GM18951 (cell line): ENCODE measurements at regions not wholly inside any gene's neighbourhood (a gene's known extent, or its start where the extent isn't known, plus 50 kb on each side); places are given as distances from the start of the nearest gene placed in this dataset.
"Not testable (repeated sequence)": the region's sequence is repeated elsewhere in the genome, so short reads cannot be mapped to it uniquely, and the experiment has no call there.

Experiments
- POLR2A ChIP-seq: IDR thresholded peaks from 4 replicates; pipeline ENCODE4 v1.6.1; 2011; ENCODE audit warnings: mild to moderate bottlenecking; ENCODE audit not compliant: insufficient read length, insufficient read depth; ENCODE audit errors: extremely low read depth
- in situ Hi-C: fragments of 300-500 bp; cut with MboI; formaldehyde crosslinking; loops from one replicate; pipeline ENCODE4 v1.12.0; 2022; ENCODE audit warnings: low sequenced_read_pairs, mixed read lengths, inconsistent platforms; ENCODE audit not compliant: unreplicated experiment

DNA sequence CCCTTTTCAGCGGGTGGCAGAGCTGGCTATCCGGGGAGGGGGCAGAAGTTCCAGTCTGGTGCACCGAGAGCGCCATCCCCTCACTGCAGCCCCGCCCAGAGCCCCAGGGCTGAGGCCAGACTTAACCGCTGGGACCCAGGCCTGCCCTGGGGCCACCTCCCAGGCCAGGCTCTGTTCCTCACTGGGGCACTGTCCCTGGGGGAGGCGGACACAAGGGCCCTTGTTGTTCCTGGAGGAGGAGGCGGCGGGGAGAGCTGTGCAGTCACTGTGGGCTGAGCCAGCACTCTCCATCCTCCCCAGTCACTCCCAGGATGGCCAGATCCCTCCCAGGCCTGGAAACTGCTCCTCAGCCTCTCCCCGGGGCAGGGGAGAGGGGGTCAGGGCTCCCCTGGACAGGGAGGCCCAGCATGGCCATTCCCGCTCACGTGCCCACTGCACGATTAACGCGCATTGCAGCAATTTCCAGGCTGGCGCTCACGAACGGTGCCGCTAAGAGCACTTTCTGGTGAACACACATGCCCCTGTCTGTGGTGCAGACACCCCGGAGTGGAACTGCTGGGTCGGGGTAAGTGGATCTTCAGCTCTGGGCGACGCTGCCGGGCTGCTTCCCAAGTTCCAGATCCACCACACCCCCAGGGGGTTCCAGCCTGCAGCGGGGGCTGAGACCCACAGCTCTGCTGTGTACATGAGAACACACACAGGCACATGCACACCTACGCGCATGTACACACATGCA is 89.8 kb upstream of the SFSWAP start:
- in situ Hi-C loops = loop anchor here (5.0 kb wide), 1 partner anchor 279 kb away; no protein-coding TSS in a partner anchor

GRCh38 chr12:131621701-131622421 is 89.0 kb upstream of the SFSWAP start:
- no peak for TF ChIP-seq POLR2A
- in situ Hi-C loops = loop anchor here (5.0 kb wide), 1 partner anchor 280 kb away; no protein-coding TSS in a partner anchor

More for the DNA sequence above, 89.8 kb upstream of the SFSWAP start:
- no peak for TF ChIP-seq POLR2A

DNA sequence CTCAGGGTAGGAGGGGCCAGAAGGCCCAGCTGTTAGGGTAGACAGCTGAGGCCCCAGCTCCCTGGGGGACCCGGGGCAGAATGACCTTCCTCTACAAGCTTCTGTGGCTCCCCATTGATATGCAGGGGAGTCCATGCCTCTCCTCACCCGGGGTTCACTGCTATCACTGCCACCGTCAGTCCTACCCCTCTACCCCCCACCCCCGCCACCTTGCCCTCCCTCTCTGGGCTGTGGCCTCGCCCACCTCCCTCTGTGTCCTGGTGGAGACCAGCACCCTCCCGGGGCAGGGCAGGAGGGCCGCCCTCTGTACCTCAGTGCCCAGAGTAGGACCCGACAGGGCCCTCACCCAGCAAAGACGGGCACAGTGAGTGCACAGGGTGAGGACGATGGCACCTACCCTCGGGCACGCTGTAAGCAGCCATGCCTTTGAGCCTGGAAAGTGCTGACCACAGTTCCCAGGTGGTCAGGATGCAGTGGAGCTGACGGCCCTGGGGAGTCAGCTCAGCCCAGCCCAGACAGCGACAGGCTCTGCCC is 88.4 kb upstream of the SFSWAP start:
- in situ Hi-C loops = loop anchor here (5.0 kb wide), 1 partner anchor 280 kb away; no protein-coding TSS in a partner anchor
- TF ChIP-seq POLR2A = no peak

GRCh38 chr12:131623404-131624368 is 87.2 kb upstream of the SFSWAP start:
- in situ Hi-C loops = loop anchor here (5.0 kb wide), 1 partner anchor 281 kb away; no protein-coding TSS in a partner anchor

DNA sequence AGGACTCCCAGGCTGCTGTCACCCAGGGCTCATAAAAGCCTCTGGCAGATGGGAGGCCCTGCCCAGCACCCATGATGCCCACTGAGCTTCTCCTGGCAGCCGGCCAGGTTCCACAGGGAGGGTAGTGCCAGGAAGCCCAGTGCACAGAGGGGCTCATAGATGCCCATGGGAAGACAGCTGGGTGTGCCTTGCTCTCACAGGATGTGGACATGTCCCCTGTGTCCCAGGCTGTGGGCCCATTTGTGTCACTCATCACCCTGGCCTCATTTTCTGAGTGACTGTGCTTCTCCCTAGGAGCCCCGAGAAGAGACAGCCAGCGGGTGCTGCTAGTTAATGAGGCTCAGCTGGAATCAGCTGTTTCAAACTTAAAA is 86.5 kb upstream of the SFSWAP start:
- in situ Hi-C loops = loop anchor here (5.0 kb wide), 1 partner anchor 282 kb away; no protein-coding TSS in a partner anchor

DNA sequence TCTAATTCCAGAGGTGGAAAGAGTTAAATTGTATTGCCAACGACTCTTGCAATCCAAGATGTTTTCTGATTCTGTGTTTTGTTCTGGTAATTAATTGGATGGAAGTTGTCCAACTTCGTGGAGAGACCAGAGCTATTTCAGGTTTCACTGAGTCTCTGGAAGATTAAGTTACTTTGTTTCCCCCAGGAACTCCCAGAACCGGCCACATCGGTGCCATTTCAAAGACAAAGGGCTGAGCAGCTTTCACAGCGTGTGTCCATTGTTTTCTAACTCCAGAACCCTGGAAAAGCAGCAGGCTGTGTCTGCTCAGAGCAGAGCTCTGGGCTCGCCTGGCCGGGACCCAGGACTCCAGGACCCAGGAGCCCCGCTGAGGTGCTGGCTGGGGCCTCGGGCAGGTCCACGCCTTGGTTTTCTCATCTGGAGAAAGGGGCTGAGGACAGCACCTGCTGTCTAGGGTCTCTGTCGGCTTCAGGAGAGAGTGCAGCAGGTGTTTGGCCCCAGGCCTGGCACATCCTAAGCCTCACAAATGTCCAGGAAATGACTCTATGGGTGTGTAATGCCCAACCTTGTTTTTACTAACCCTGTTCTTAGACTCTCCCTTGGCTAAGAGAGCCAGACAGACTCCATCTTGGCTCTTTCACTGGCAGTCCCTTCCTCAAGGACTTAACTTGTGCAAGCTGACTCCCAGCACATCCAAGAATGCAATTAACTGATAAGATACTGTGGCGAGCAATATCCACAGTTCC is 86.0 kb upstream of the SFSWAP start:
- in situ Hi-C loops = loop anchor here (5.0 kb wide), 1 partner anchor 283 kb away; no protein-coding TSS in a partner anchor

DNA sequence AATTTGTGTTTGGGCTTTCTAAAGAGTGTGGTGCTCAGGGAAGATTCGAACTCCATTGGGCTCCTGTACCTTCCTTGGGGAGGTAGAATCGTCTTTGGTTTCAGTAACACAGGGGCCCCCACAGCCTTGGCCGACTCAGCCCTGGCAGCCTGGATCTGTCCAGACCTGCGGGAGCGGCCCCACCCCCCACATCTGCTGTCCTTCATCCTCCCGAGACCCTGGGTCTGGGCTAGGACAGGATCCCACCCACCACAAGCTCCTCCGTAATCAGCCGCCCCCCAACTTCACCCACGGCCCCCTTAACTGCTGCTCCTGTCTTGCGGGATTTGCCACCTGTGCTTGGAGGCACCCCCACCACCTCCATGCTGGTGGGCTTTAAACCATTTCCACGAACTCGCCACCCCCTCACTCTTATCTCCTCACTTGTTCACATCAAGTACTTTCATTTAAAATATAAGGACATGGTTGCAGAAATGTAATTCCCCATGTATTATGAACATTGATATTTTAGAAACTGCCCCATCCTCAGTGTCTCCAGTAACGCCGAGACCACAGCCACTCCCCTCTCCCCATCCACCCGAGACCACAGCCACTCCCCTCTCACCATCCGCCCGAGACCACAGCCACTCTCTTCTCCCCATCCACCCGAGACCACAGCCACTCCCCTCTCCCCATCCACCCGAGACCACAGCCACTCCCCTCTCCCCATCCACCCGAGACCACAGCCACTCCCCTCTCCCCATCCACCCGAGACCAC is 84.7 kb upstream of the SFSWAP start:
- in situ Hi-C loops = not testable (repeated sequence)

GRCh38 chr12:131627151-131628022 is 83.5 kb upstream of the SFSWAP start:
- in situ Hi-C loops = not testable (repeated sequence)

GRCh38 chr12:131628023-131628740 is 82.7 kb upstream of the SFSWAP start:
- no peak for TF ChIP-seq POLR2A
- in situ Hi-C loops = no loop called here

- in situ Hi-C loops = no loop called here
- TF ChIP-seq POLR2A = no peak
These were observed 82.0 kb upstream of the SFSWAP start for GRCh38 chr12:131628766-131629448.
